ENCODE measurements at regions not wholly inside any gene's neighbourhood (a gene's known extent, or its start where the extent isn't known, plus 50 kb on each side); places are given as distances from the start of the nearest gene placed in this dataset.
"Not testable (repeated sequence)": the region's sequence is repeated elsewhere in the genome, so short reads cannot be mapped to it uniquely, and the experiment has no call there.

DNA sequence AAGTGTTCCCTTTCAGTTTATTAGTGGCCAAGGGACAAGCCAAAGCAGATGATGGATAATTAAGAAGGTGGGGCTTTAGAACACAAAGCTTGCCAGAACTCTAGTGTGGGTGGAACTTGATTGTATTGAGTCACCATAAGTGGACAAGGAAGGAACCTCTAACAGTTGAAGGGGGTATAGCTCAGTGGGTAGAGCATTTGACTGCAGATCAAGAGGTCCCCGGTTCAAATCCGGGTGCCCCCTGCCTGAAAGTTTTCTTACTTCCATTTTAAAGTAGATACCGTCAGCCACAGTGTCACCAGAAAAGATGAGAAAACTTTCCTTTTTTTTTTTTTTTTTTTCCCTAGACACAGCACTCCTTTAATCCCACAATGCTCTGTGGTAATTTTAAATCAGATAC lies 152.3 kb downstream of the MTHFS start:
- not testable (repeated sequence) for H3K4me1 Mint-ChIP-seq (ENCODE audit: low read depth); H3K9me3 Mint-ChIP-seq; DNase-seq; ATAC-seq; H3K36me3 Mint-ChIP-seq (ENCODE audit: insufficient read depth); H3K4me3 Mint-ChIP-seq; H3K27me3 Mint-ChIP-seq (ENCODE audit: low read depth)

DNA sequence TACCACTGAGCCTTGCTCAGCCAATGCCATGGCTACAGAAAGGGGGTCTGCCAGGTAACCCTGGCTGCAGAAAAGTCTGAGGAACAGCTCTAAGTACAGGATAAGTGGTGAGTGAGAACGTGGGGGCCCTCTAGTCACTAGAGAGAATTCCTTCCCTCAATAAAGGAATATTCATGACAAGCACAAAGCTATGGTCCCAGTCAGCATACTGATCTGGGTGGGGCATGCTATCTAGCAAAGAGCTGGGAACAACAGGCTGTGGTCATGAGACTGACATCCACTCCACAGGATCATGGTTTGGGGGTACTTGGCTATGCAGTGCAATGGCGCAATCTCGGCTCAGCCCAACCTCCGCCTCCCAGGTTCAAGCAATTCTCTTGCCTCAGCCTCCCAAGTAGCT lies 140.4 kb downstream of the MTHFS start:
- no peaks in the 10 kb centered on the region for H3K36me3 Mint-ChIP-seq (ENCODE audit: insufficient read depth)
- H3K4me3 Mint-ChIP-seq, result no peak overlapping the region
- no peaks in the 10 kb centered on the region for H3K4me1 Mint-ChIP-seq (ENCODE audit: low read depth)
- ATAC-seq (no peak), DNase-seq (no peak)
- peaks cover 6% of the 10 kb centered on the region for H3K9me3 Mint-ChIP-seq
- H3K27me3 Mint-ChIP-seq (ENCODE audit: low read depth), result peaks cover 23% of the 10 kb centered on the region

DNA sequence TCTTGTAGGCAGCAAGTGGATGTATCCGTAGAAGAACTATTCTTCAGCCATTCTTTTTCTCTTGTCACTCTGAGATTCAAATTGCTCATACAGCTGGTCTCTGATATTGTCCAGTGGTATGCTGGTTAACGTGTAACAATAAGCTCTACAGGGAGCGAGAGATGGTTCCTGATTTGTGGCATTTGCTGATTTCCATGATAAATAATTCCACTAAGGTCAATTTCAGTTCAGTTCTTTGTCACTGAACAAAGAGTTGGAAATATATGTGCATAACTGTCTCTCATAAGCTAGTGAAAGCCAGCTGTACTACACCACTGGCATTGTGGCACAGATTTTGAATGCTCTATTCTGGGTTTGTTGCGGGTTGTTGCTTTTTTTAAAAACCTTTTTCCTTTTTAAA lies 131.7 kb downstream of the MTHFS start:
- Mint-ChIP-seq H3K36me3 (ENCODE audit: insufficient read depth) (no peaks in the 10 kb centered on the region), H3K9me3 (peaks cover 14% of the 10 kb centered on the region), H3K27me3 (ENCODE audit: low read depth) (peaks cover 16% of the 10 kb centered on the region), H3K4me3 (no peak overlapping the region), H3K4me1 (ENCODE audit: low read depth) (no peaks in the 10 kb centered on the region)
- ATAC-seq (no peak), DNase-seq (no peak)

DNA sequence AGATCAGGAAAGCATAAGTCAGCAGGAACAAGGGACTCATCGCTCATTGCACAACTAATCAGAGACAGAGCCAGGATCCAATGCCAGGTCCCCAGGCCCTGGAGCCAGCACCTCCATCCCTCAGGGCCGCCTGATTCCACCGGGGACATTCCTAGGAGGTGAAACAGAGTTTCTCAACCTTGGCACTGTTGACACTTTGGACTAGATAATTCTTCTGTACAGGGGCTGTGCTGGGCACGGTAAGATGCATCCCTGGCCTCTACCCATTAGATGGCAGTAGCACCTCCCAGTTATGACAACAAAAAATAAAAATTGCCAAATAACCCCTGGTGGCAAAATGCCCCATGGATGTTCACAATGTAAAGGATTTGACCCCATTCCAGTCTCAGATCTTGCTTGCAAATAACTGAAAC lies 127.7 kb downstream of the MTHFS start:
- no peak for ATAC-seq
- DNase-seq, result no peak
- H3K9me3 Mint-ChIP-seq, result no peaks in the 10 kb centered on the region
- H3K36me3 Mint-ChIP-seq (ENCODE audit: insufficient read depth), result no peaks in the 10 kb centered on the region
- no peak overlapping the region for H3K4me3 Mint-ChIP-seq
- peaks cover 10% of the 10 kb centered on the region for H3K27me3 Mint-ChIP-seq (ENCODE audit: low read depth)
- H3K4me1 Mint-ChIP-seq (ENCODE audit: low read depth), result no peaks in the 10 kb centered on the region

DNA sequence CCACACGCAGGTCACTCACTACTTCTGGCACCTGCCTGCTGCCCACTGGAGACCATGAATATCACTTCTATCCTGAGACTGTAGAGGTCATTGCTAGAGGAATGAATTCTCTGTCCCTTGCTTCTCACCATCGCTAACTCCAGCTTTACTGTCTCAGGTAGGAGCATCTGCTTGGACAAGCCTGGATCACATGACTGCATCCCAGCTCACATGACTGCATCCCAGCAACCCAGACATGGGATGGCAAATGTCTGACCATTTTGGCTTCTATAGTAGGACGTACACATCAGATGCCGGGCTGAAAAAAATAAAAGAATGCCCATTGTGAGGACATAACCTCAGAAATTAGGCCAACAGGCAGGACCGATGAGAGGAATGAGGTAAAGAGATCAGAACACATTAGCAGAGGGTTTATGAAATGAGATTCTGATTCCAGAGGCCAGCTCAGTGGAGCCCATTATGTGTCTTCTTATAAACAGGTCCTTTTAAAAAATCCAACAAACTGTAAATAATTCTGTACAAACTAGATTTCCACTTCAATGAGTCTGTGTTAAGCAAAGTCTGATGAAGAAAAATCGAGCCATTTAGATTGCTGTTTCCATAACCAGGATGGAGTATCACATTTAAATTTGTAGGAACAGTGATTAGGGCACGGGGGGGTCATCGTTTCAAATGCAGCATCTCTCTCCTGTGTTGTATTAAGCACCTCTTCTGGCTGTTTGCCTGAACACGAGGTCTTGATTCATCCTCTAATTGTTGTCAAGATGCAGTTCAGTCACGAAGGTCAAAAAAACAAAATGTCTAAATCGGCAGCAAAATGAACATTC lies 126.7 kb downstream of the MTHFS start:
- ATAC-seq (no peak), DNase-seq (no peak)
- H3K4me3 Mint-ChIP-seq, result no peak overlapping the region
- H3K27me3 Mint-ChIP-seq (ENCODE audit: low read depth), result peaks cover 6% of the 10 kb centered on the region
- H3K36me3 Mint-ChIP-seq (ENCODE audit: insufficient read depth), result no peaks in the 10 kb centered on the region
- no peaks in the 10 kb centered on the region for H3K9me3 Mint-ChIP-seq
- H3K4me1 Mint-ChIP-seq (ENCODE audit: low read depth), result no peaks in the 10 kb centered on the region

DNA sequence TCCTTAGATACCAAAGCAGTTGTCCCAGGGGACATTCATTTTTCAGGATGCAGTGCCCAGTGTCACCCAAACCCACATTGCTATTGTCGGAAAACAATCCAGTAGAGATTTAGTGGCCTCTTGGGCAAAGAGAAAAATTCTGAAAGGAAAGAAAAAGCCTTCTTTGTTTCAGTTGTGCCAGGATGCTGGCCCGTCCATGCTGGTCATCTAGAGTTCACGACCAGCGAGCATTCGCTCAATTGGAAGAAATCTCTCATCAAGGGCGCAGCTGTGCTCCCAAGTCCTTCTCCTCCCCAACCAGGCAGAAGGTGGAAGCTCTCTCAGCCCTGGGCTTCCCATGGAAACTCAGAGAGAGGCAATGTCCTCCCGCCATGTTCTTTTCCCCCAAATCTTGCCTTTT lies 123.7 kb downstream of the MTHFS start:
- Mint-ChIP-seq H3K4me1 (ENCODE audit: low read depth) (no peaks in the 10 kb centered on the region), H3K9me3 (no peaks in the 10 kb centered on the region), H3K27me3 (ENCODE audit: low read depth) (peaks cover 4% of the 10 kb centered on the region), H3K36me3 (ENCODE audit: insufficient read depth) (no peaks in the 10 kb centered on the region), H3K4me3 (no peak overlapping the region)
- DNase-seq, result no peak
- ATAC-seq, result no peak

DNA sequence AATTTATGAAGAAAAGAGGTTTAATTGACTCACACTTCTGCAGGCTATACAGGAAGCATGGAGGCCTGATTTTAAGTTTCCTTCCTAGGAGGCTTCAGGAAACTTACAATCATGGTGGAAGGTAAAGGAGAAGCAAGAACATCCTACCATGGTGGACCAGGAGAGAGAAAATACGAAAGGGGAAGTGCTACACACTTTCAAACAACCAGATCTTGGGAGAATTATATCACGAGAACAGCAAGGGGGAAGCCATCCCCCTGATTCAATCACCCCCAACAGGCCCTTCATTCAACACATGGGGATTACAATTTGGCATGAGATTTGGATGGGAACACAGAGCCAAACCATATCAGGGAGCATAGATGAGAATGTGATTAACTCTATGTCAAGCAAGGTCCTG lies 121.0 kb downstream of the MTHFS start:
- H3K27me3 Mint-ChIP-seq (ENCODE audit: low read depth), result no peaks in the 10 kb centered on the region
- DNase-seq, result no peak
- ATAC-seq, result no peak
- H3K4me3 Mint-ChIP-seq, result no peak overlapping the region
- no peaks in the 10 kb centered on the region for H3K9me3 Mint-ChIP-seq
- no peaks in the 10 kb centered on the region for H3K36me3 Mint-ChIP-seq (ENCODE audit: insufficient read depth)
- H3K4me1 Mint-ChIP-seq (ENCODE audit: low read depth), result peaks cover 2% of the 10 kb centered on the region

DNA sequence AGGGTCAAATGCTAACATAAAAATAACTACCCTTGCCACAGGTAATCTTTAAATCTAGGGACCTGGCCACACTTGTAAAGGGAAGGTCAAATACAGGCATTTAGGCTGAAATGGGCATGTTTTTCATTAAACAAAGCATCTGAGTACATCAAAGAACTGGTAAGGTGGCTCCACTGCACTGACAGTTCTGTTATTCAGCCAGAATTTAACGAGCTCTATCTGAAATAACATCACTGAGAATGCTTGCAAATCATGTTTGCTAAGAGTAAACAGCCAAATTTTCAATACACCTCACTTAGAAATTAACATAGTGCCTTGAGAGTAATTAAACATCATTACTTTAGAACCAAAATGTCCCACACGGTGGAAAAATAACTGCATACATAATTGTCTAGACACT lies 118.9 kb downstream of the MTHFS start:
- ATAC-seq, result no peak
- no peaks in the 10 kb centered on the region for H3K36me3 Mint-ChIP-seq (ENCODE audit: insufficient read depth)
- no peak overlapping the region for H3K4me3 Mint-ChIP-seq
- H3K4me1 Mint-ChIP-seq (ENCODE audit: low read depth), result peaks cover 2% of the 10 kb centered on the region
- DNase-seq, result no peak
- peaks cover 7% of the 10 kb centered on the region for H3K27me3 Mint-ChIP-seq (ENCODE audit: low read depth)
- H3K9me3 Mint-ChIP-seq, result peaks cover 17% of the 10 kb centered on the region

DNA sequence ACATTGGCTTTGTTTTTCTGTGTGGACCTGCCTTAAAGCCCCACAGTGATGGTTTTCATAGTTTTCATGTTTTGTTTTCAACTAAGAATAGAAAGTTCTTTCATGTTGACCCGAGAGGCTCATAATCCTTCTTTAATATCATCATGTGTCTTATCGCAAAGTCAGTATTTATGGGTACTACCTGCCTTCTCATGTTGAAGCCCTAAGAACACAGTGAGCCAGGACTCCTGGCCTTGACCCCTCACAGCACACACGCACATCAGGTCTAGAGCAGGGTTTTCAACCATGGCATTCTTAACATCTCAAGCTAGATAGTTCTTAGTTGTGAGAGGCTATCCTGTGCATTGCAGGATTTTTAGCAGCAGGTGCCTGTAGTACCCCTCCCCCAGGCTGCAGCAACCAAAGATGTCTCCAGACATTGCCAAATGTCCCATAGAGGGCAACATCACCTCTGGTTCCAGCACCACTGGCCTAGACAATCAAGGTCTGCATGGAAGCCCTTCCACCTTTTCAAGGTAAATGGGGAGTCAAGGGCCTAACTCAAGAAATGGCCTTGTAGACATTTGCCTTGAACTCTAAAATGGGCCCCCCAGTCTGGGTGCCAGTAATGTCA lies 118.3 kb downstream of the MTHFS start:
- ATAC-seq, result no peak

DNA sequence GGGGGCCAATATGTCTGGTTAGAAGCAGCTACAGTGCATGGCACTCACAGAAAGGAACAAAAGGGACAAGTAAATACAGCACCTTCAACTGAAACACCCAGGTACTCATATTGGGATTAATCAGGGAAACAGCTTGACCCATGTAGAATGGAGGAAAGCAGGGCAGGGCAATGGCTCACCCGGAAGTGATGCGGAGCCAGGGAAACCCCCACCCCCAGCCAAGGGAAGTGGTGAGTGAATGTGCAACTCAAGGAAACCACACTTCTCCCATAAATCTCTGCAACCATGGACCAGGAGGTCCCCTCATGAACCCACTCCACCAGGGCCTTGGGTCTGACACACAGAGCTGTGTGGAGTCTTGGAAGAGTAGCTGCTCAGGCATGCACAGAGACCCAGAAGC lies 117.1 kb downstream of the MTHFS start:
- DNase-seq (no peak), ATAC-seq (peak in 1 of 2 donors; percentile 35)
- peaks cover 21% of the 10 kb centered on the region for H3K9me3 Mint-ChIP-seq
- no peak overlapping the region for H3K4me3 Mint-ChIP-seq
- peaks cover 2% of the 10 kb centered on the region for H3K4me1 Mint-ChIP-seq (ENCODE audit: low read depth)
- peaks cover 19% of the 10 kb centered on the region for H3K27me3 Mint-ChIP-seq (ENCODE audit: low read depth)
- no peaks in the 10 kb centered on the region for H3K36me3 Mint-ChIP-seq (ENCODE audit: insufficient read depth)

More for the DNA sequence above, 118.3 kb downstream of the MTHFS start:
- Mint-ChIP-seq H3K4me1 (ENCODE audit: low read depth) (peaks cover 2% of the 10 kb centered on the region), H3K27me3 (ENCODE audit: low read depth) (peaks cover 11% of the 10 kb centered on the region), H3K36me3 (ENCODE audit: insufficient read depth) (no peaks in the 10 kb centered on the region), H3K4me3 (no peak overlapping the region), H3K9me3 (peaks cover 21% of the 10 kb centered on the region)
- no peak for DNase-seq

DNA sequence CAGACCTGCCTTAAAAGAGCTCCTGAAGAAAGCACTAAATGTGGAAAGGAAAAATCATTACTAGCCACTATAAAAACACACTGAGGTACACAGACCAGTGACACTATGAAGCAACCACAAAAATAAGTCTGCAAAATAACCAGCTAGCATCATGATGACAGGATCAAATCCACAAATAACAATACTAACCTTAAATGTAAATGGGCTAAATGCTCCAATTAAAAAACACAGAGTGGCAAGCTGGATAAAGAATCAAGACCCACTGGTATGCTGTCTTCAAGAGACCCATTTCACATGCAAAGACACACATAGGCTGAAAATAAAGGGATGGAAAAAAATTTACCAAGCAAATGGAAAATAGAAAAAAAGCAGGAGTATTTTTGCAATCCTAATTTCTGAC lies 114.5 kb downstream of the MTHFS start:
- not testable (repeated sequence) for H3K36me3 Mint-ChIP-seq (ENCODE audit: insufficient read depth); ATAC-seq; H3K4me1 Mint-ChIP-seq (ENCODE audit: low read depth); DNase-seq; H3K4me3 Mint-ChIP-seq
- H3K9me3 Mint-ChIP-seq, result peaks cover 21% of the 10 kb centered on the region
- peaks cover 22% of the 10 kb centered on the region for H3K27me3 Mint-ChIP-seq (ENCODE audit: low read depth)

Measured in activated T-cell treated with anti-CD3 and anti-CD28 coated beads, Interleukin-2, amount 50 U/mL, for 4 hours (primary cell).